Jurkat, Clone E6-1 (cell line): ENCODE measurements at regions not wholly inside any gene's neighbourhood (a gene's known extent, or its start where the extent isn't known, plus 50 kb on each side); places are given as distances from the start of the nearest gene placed in this dataset.
A peak's percentile ranks its signal among the peaks of the same experiment; 100 is the strongest.

Experiments
- DNase-seq: peaks from one replicate; pipeline ENCODE4 v3.0.0-alpha.2; 2011; ENCODE audit warnings: low read depth, low spot score
- H3K4me3 ChIP-seq: 2 replicates; pipeline ENCODE4 v1.5.1; 2011; ENCODE audit warnings: mild to moderate bottlenecking, low read length, control low read depth, moderate library complexity

- no peak for DNase-seq
- no peak overlapping the region for H3K4me3 ChIP-seq
Measured at GRCh38 chr1:55418208-55419000, 203.2 kb upstream of the USP24 start.

- no peak for DNase-seq
- no peak overlapping the region for H3K4me3 ChIP-seq
Measured at GRCh38 chr1:55416164-55416842, 201.1 kb upstream of the USP24 start.

GRCh38 chr1:55413286-55413685 lies 198.1 kb upstream of the USP24 start:
- DNase-seq = no peak
- H3K4me3 ChIP-seq = no peak overlapping the region

GRCh38 chr1:55412060-55412459 lies 196.9 kb upstream of the USP24 start:
- H3K4me3 ChIP-seq = no peak overlapping the region
- no peak for DNase-seq

GRCh38 chr1:55402671-55403464 lies 187.7 kb upstream of the USP24 start:
- DNase-seq = no peak
- no peak overlapping the region for H3K4me3 ChIP-seq

GRCh38 chr1:55402142-55402541 lies 187.0 kb upstream of the USP24 start:
- DNase-seq = no peak
- H3K4me3 ChIP-seq = no peak overlapping the region

GRCh38 chr1:55400508-55400907 lies 185.3 kb upstream of the USP24 start:
- no peak for DNase-seq

GRCh38 chr1:55399346-55399745 lies 184.2 kb upstream of the USP24 start:
- no peak for DNase-seq
- H3K4me3 ChIP-seq = no peak overlapping the region

More at GRCh38 chr1:55400508-55400907, 185.3 kb upstream of the USP24 start:
- no peak overlapping the region for H3K4me3 ChIP-seq

GRCh38 chr1:55396381-55396891 lies 181.3 kb upstream of the USP24 start:
- H3K4me3 ChIP-seq = no peak overlapping the region
- DNase-seq = no peak

GRCh38 chr1:55388960-55389359 lies 173.8 kb upstream of the USP24 start:
- no peak overlapping the region for H3K4me3 ChIP-seq
- DNase-seq = no peak

GRCh38 chr1:55387145-55387544 lies 172.0 kb upstream of the USP24 start:
- DNase-seq = no peak
- H3K4me3 ChIP-seq = no peak overlapping the region

- H3K4me3 ChIP-seq = no peak overlapping the region
- DNase-seq = no peak
Measured at GRCh38 chr1:55386456-55386855, 171.3 kb upstream of the USP24 start.

GRCh38 chr1:55385402-55386018 lies 170.3 kb upstream of the USP24 start:
- H3K4me3 ChIP-seq = no peak overlapping the region
- DNase-seq = no peak

GRCh38 chr1:55384637-55385036 lies 169.5 kb upstream of the USP24 start:
- H3K4me3 ChIP-seq = no peak overlapping the region
- no peak for DNase-seq

GRCh38 chr1:55382806-55383305 lies 167.7 kb upstream of the USP24 start:
- no peak for DNase-seq
- no peak overlapping the region for H3K4me3 ChIP-seq

GRCh38 chr1:55381983-55382382 lies 166.8 kb upstream of the USP24 start:
- no peak overlapping the region for H3K4me3 ChIP-seq
- DNase-seq = no peak

- no peak overlapping the region for H3K4me3 ChIP-seq
- no peak for DNase-seq
Measured at GRCh38 chr1:55381491-55381890, 166.3 kb upstream of the USP24 start.

- no peak for DNase-seq
Measured at GRCh38 chr1:55380355-55380970, 165.3 kb upstream of the USP24 start.

GRCh38 chr1:55378582-55378981 lies 163.4 kb upstream of the USP24 start:
- DNase-seq = peak; percentile 25

More at GRCh38 chr1:55380355-55380970, 165.3 kb upstream of the USP24 start:
- H3K4me3 ChIP-seq = no peak overlapping the region

More at GRCh38 chr1:55378582-55378981, 163.4 kb upstream of the USP24 start:
- no peak overlapping the region for H3K4me3 ChIP-seq
